GM18909 (cell line): ENCODE measurements at regions not wholly inside any gene's neighbourhood (a gene's known extent, or its start where the extent isn't known, plus 50 kb on each side); places are given as distances from the start of the nearest gene placed in this dataset.

Source experiments
- ATAC-seq: cut with Tn5 transposase; IDR thresholded peaks from one replicate; pipeline ENCODE4 v1.9.1; 2021; ENCODE audit warnings: mild to moderate bottlenecking; ENCODE audit not compliant: unreplicated experiment, poor library complexity

GRCh38 chr11:109147726-109148125 is 274.3 kb upstream of the C11orf87 start:
- ATAC-seq, result no peak

- no peak for ATAC-seq
These were observed 273.3 kb upstream of the C11orf87 start for GRCh38 chr11:109148669-109149068.

DNA sequence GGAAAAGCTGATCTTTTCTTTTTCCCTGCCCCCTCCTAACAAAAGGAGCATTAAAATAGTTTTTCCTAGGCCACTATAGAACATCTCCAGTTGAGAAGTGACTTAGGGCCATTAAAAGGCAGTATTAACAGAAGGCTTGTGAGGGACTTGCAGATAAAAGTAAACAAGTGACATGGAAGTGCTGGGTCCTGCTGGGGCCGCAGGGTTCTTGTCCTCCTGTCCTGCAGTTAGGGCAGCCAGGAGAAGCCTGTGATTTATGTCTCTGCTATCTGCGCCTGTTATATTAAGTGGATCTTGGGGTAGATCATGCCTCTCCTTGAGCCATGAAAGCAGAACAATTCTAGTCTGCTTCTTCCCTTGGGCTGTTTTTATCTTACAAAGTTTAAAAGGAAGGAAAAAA is 271.4 kb upstream of the C11orf87 start:
- no peak for ATAC-seq

- ATAC-seq, result no peak
These were observed 268.2 kb upstream of the C11orf87 start for GRCh38 chr11:109153836-109154235.

DNA sequence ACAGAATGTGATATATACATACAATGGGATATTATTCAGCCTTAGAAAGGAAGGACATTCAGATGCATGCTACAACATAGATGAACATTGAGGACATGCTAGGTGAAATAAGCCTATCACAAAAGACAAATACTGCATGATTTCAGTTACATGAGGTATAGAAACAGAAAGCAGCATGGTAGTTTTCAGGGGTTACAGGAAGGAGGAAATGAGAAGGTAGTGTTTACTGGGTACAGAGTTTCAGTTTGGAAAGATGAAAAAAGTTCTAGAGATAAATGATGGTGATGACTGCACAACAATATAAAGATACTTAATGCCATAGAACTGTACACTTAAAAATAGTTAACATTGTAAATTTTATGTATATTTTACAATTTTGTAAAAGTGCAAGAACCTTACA is 266.7 kb upstream of the C11orf87 start:
- peak; percentile 94 for ATAC-seq

DNA sequence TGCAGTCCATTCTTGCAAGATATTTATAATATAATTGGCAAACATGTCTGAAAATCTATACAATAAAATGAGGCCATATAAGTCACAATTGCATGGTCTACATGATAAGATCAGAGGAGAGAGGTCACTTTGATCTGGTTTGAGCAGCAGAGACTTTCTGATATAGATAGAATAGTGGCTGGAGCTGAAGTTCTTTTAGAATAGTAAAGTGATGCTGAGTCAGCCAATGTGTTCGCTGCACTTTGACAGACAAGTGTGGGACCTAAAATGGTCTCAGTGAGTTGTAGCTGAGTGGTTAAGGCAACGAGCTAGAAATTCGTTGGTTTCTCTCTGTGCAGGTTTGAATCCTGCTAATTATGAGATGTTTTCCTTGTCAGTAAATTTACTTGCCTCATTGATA is 257.0 kb upstream of the C11orf87 start:
- no peak for ATAC-seq

DNA sequence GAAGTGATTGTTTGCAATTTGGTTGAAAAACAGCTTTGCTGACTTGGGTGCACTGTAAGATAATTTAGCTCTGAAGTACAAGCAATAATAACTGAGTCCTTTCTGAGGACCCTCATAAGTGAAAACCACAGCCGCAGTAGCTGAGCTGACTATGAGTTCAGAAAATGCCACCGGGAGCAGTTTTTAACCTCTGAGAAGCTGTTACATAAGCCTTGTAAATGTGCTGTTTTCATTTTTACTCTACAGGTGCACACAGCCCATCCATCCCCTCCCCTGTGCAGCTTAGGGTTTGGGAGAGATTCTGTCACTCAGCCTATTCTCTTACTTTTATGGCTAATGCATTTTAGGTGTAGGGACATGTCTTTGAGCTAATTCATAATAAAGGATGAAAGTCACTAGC is 255.5 kb upstream of the C11orf87 start:
- no peak for ATAC-seq

GRCh38 chr11:109173504-109173903 is 248.5 kb upstream of the C11orf87 start:
- no peak for ATAC-seq

DNA sequence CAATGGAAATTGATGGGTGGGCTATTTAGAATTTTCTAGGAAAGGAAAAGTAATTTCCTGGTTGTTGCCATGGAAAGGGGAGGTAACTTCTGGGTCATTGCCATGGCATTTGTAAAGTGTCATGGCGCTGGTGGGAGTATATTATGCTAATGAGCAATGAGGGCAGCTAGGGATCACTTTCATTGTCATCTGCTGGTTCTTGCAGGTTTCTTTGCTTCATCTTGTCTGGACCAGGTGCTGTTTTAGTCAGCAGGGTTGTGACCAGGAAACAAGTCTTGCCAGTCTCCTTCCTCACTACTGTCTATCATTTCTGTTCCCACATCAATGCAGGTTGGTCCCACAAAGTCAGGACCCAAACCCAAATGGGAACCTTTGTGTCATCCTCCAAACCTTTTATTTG is 237.6 kb upstream of the C11orf87 start:
- ATAC-seq, result no peak

DNA sequence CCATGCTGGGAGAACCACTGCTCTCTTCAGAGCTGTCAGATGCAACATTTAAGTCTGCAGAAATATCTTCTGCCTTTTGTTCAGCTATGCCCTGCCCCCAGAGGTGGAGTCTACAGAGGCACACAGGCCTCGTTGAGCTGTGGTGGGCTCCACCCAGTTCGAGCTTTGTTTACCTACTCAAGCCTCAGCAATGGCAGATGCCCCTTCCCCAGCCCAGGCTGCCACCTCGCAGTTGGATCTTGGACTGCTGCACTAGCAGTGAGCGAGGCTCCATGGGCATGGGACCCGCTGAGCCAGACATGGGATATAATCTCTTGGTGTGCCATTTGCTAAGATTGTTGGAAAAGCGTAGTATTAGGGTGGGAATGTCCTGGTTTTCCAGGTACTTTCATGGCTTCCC is 229.1 kb upstream of the C11orf87 start:
- ATAC-seq, result no peak

DNA sequence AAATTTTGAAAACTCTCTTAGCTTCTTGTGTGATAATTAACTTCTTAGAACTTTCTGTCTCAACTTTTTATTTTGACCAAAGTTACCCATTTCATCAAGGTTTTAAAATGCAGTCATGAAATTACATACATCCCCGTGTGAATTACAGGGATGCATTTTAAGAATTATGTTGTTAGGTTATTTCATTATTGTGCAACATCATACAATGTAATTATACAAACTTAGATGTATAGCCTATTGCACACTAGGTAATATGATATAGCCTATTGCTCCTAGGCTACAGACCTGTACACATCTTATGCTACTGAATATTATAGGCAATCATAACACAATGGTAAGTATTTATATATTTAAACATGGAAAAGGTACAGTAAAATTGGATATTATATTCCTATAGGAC is 228.1 kb upstream of the C11orf87 start:
- ATAC-seq, result no peak

DNA sequence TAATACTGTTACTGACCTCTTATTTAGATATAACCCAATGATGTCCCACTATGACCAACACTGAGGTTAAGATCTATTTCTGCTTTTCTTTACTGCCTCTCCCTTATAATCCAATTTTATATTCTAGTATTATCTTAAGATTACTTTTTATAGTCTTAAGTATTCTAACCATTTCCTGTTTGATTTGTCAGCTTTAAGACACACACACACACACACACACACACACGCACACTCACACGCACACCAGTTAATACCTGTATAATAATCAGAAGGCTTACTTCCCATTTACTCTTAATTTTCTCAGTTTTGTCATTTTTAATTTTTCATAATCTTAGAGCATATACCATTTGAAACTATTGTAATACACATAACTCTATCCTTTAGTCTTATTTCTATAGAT is 226.0 kb upstream of the C11orf87 start:
- ATAC-seq, result no peak

DNA sequence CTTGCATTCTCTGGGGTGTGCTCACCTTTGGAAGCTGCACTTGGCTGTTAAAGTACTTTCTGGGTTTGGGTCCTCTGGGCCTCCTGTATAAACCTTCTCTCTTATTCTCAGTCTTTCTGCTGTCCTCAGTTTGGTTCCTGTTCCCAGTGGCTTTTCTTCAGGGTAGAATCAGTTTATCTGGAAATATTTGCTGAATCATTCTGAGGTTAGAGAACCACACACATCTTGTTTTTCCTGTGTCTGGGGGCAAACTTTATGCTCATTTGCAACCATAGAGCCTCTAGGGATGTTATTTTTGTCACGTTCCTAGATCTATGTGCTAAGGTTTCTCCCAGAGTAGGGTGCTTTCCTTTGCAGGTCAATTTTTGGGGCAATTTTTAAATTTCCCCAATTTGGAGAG is 224.3 kb upstream of the C11orf87 start:
- ATAC-seq, result no peak

DNA sequence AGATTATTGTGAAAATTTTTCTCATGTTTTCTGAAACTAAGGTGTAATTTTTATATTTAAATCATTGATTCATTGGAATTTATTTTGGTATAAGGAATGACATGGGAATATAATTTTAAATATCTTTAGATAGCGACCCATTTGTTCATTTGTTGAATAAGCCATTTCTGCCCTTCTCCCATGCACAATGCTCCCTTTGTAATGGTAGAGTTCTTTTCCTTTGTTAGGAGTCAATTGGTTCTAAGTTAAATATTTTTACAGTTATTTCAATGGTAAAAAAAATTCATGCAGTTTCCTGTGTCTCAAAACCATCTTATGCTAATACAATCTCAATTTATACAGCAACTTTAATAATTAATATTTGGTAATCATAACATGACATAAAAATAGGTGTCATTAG is 218.8 kb upstream of the C11orf87 start:
- no peak for ATAC-seq

DNA sequence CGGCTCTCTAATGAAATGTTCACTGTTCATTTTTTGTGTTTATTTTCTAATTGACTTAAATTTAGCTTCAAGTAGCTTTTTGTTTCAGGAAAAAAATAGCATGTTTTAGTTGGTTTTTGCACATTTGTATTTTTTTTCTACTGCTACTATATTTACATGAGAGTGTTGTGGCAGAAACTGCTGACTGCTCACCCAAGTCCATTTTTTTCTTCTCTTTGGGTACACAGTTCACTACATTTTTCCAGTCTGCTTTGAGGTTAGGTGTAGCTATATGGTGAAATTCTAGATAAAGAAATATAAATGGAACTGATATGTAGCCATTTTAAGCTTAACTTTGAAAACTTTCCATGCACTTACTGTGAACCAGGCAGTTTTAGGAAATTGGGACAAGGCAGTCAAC is 216.7 kb upstream of the C11orf87 start:
- ATAC-seq, result no peak

GRCh38 chr11:109208121-109208520 is 213.9 kb upstream of the C11orf87 start:
- no peak for ATAC-seq

- no peak for ATAC-seq
These were observed 212.4 kb upstream of the C11orf87 start for GRCh38 chr11:109209572-109209971.

GRCh38 chr11:109221190-109221589 is 200.8 kb upstream of the C11orf87 start:
- no peak for ATAC-seq

- no peak for ATAC-seq
These were observed 199.2 kb upstream of the C11orf87 start for GRCh38 chr11:109222761-109223160.

DNA sequence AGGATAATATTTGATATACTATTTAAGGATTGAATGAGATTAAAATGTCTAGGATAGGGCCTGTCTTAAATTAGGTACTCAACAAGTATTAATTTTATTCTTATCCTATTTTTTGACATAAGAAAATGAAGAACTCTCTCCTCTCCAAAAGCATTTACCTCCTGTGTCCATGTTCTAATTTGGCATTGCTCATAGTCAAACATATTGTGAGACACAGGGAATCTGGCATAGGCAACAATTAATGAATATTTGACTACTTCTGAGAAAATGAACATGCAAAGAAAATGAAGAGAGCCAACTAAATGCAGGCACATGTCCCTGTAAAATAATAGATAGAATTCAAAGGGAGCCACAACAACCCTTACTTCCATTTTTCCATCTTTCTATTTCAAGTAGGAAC is 198.5 kb upstream of the C11orf87 start:
- no peak for ATAC-seq

DNA sequence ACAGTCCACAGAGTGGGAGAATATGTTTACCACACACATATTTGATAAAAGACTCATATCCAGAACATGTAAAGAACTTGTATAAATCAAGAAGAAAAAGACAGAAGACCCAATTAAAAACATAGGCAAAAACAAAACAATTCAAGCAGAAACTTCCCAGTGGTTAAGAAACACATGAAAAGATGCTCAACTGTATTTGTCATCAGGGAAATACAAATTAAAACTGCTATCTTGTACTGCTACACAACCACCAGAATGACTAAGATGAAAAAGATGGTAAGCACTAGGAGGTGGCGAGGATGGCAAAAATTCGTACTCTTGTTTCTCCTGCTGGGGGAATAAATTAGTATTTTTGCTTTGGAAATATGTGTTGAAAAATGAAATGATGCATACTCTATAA is 192.3 kb upstream of the C11orf87 start:
- ATAC-seq, result no peak

DNA sequence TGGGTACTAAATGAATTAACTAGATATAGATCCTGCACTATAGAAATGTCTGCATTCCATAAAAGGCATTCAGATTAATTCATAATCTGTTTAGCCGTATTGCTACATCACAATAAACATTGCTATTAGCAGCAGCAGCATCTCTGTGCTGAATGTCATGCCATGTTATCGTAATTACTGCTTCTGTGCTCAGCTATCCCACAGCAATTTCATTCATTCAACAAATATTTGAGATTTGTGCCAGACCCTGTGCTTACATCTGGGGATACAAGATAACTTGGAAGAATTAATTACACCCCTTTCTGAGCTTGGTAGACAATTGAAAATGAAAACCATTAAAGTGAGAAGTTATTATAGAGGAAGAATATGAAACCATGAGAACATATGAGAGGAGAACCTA is 185.8 kb upstream of the C11orf87 start:
- ATAC-seq, result no peak

DNA sequence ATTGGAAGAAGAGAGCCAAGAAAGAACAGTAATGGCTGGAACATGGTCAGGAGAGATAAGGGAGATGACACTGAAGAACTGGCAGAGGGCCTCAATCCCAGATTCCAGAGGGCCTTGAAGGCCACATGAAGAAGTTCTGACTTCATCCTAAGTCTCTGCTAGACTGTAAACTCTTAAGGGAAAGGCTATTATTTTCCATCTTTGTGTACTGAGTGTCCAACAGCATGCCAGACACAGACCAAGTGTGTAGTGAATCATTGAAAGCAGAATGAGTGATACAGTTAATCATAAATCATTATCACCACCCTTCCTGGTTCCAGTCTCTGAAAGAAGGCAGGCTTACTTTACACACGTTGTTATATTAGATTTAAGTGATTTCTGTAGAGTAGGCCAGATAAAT is 185.3 kb upstream of the C11orf87 start:
- ATAC-seq, result no peak
